ENCODE measurements at regions not wholly inside any gene's neighbourhood (a gene's known extent, or its start where the extent isn't known, plus 50 kb on each side); places are given as distances from the start of the nearest gene placed in this dataset.

DNA sequence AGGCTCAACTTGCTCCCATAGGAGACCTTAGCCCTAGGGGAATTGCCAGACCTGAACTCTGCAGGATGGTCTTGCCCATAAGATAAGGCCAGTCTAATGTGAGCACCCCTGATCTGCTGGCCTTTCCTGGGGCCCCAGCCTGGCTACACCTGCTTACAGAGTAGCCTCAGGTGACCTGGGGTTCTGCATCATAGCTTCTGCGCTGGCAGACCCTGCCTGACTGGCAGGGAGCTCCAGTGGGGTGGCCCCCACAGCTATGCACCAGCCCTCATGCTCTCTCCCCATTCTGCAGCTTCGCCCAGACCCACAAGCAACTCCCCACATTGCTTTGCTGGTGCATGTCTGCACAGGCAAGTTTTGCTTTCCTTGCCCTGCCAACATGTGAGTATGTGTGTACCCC lies 371.3 kb upstream of the CLEC14A start:
- no peak for TF ChIP-seq EZH2 (IDR thresholded peaks at IDR 0.05; ENCODE audit: insufficient read depth, low read length)
- TF ChIP-seq, protein P1, sequence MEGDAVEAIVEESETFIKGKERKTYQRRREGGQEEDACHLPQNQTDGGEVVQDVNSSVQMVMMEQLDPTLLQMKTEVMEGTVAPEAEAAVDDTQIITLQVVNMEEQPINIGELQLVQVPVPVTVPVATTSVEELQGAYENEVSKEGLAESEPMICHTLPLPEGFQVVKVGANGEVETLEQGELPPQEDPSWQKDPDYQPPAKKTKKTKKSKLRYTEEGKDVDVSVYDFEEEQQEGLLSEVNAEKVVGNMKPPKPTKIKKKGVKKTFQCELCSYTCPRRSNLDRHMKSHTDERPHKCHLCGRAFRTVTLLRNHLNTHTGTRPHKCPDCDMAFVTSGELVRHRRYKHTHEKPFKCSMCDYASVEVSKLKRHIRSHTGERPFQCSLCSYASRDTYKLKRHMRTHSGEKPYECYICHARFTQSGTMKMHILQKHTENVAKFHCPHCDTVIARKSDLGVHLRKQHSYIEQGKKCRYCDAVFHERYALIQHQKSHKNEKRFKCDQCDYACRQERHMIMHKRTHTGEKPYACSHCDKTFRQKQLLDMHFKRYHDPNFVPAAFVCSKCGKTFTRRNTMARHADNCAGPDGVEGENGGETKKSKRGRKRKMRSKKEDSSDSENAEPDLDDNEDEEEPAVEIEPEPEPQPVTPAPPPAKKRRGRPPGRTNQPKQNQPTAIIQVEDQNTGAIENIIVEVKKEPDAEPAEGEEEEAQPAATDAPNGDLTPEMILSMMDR (IDR thresholded peaks at IDR 0.05; ENCODE audit: insufficient read depth, low read depth, low read length) = no peak
